H1 (cell line): ENCODE measurements at regions not wholly inside any gene's neighbourhood (a gene's known extent, or its start where the extent isn't known, plus 50 kb on each side); places are given as distances from the start of the nearest gene placed in this dataset.

Experiments used
- CTCF ChIA-PET: fragments of 300-600 bp; sonication (Branson Sonifier 250); formaldehyde crosslinking; loops from one replicate; lab custom pipeline; 2021; ENCODE audit not compliant: partially characterized antibody; lab: Charles Lee
- POLR2A ChIA-PET: fragments of 300-600 bp; sonication (Branson Sonifier 250); formaldehyde crosslinking; loops from one replicate; lab custom pipeline; 2021; ENCODE audit warnings: inconsistent platforms; ENCODE audit not compliant: partially characterized antibody; lab: Charles Lee
- DNase-seq, 2 experiments: peaks; one replicate each; pipeline versions ENCODE4 v3.0.0 to v3.0.0-alpha.2; 2010 to 2022; ENCODE audit warnings: low spot score in 2 of 2, low read depth in 1 of 2, mixed read lengths in 1 of 2
- FAIRE-seq: peaks from 2 replicates; lab custom pipeline; 2011; peaks lifted over from hg19 to GRCh38; lab: Jason Lieb, UNC
- H2AFZ ChIP-seq: 2 replicates; pipeline ENCODE4 v1.8.1; 2012; ENCODE audit warnings: low read length, inconsistent platforms
- H2AK5ac ChIP-seq: 2 replicates; pipeline ENCODE4 v1.6.1; 2013; ENCODE audit warnings: low read depth, low read length
- H2BK120ac ChIP-seq: replicated peaks from 2 replicates; pipeline ENCODE3; 2013; ENCODE audit warnings: low read depth, low read length, inconsistent platforms
- H2BK12ac ChIP-seq: 2 replicates; pipeline ENCODE4 v1.6.1; 2013; ENCODE audit warnings: low read depth, low read length
- H2BK15ac ChIP-seq: 2 replicates; pipeline ENCODE4 v1.6.1; 2013; ENCODE audit warnings: low read length
- H2BK20ac ChIP-seq: 2 replicates; pipeline ENCODE4 v1.6.1; 2013; ENCODE audit warnings: low read length
- H2BK5ac ChIP-seq: 2 replicates; pipeline ENCODE4 v1.6.1; 2013; ENCODE audit warnings: low read depth, low read length
- H3K14ac ChIP-seq: 2 replicates; pipeline ENCODE4 v1.6.1; 2013; ENCODE audit warnings: inconsistent platforms; ENCODE audit not compliant: insufficient read length
- H3K18ac ChIP-seq: 2 replicates; pipeline ENCODE4 v1.6.1; 2013; ENCODE audit warnings: low read length; ENCODE audit errors: extremely low read depth
- H3K23ac ChIP-seq: 2 replicates; pipeline ENCODE4 v1.6.1; 2013; ENCODE audit warnings: inconsistent platforms; ENCODE audit not compliant: insufficient read length
- H3K23me2 ChIP-seq: 2 replicates; pipeline ENCODE4 v1.6.1; 2013; ENCODE audit warnings: low read depth, low read length
- H3K27ac ChIP-seq: 2 replicates; pipeline ENCODE4 v1.6.1; 2011; ENCODE audit warnings: low read depth, low read length, inconsistent platforms
- H3K27me3 ChIP-seq, 4 experiments: replicated peaks in 1 of 4; 1 replicate in 1 of 4; 2 replicates in 3 of 4; pipeline versions ENCODE4 v1.6.1 to v1.8.1; 2011 to 2013; ENCODE audit warnings: low read length in 3 of 4, mild to moderate bottlenecking in 3 of 4, inconsistent platforms in 2 of 4, mixed read lengths in 2 of 4, moderate library complexity in 1 of 4; ENCODE audit not compliant: control insufficient read depth in 3 of 4, insufficient read depth in 3 of 4; ENCODE audit errors: extremely low read depth in 1 of 4
- H3K36me3 ChIP-seq, 4 experiments: 2 replicates each; pipeline versions ENCODE4 v1.6.1 to v1.8.1; 2011 to 2013; ENCODE audit warnings: mild to moderate bottlenecking in 4 of 4, low read length in 3 of 4, moderate library complexity in 2 of 4, control low read depth in 1 of 4, inconsistent platforms in 1 of 4; ENCODE audit not compliant: insufficient read depth in 4 of 4, control insufficient read depth in 2 of 4
- H3K4ac ChIP-seq: replicated peaks from 2 replicates; pipeline ENCODE3; 2013; ENCODE audit warnings: low read length, low read depth, mixed read lengths, inconsistent platforms; ENCODE audit not compliant: insufficient read length
- H3K4me1 ChIP-seq, 4 experiments: replicated peaks in 1 of 4; 1 replicate in 1 of 4; 2 replicates in 3 of 4; pipeline versions ENCODE4 v1.6.1 to v1.8.1; 2011 to 2013; ENCODE audit warnings: low read length in 3 of 4, inconsistent platforms in 2 of 4, mixed read lengths in 1 of 4; ENCODE audit not compliant: insufficient read depth in 4 of 4, control insufficient read depth in 3 of 4
- H3K4me2 ChIP-seq, 2 experiments: 2 replicates each; pipeline versions ENCODE4 v1.6.1 to v1.8.1; 2011 to 2013; ENCODE audit warnings: low read depth in 2 of 2, low read length in 2 of 2, control low read depth in 1 of 2, inconsistent platforms in 1 of 2, mild to moderate bottlenecking in 1 of 2; ENCODE audit not compliant: insufficient read depth in 1 of 2
- H3K4me3 ChIP-seq, 4 experiments: fragments of 200-600, 300-600 bp in 1 of 4; sonication (generic), shearing (Covaris generic), sonication (Bioruptor Twin) in 1 of 4; 2 replicates each; pipeline versions ENCODE4 v1.5.1 to v1.8.1; 2011 to 2016; ENCODE audit warnings: low read length in 4 of 4, low read depth in 3 of 4, control low read depth in 2 of 4, inconsistent platforms in 2 of 4, mild to moderate bottlenecking in 2 of 4, mixed read lengths in 1 of 4, moderate library complexity in 1 of 4; ENCODE audit not compliant: insufficient read depth in 2 of 4; ENCODE audit errors: extremely low read depth in 1 of 4
- H3K56ac ChIP-seq: replicated peaks from 2 replicates; pipeline ENCODE3; 2013; ENCODE audit warnings: low read depth, mild to moderate bottlenecking, mixed read lengths, low read length, inconsistent platforms; ENCODE audit not compliant: insufficient read length
- H3K79me1 ChIP-seq: 2 replicates; pipeline ENCODE4 v1.6.1; 2013; ENCODE audit warnings: low read depth, low read length, control low read depth
- H3K79me2 ChIP-seq, 2 experiments: 2 replicates each; pipeline versions ENCODE4 v1.6.1 to v1.8.1; 2012 to 2013; ENCODE audit warnings: low read length in 2 of 2, mild to moderate bottlenecking in 2 of 2, inconsistent platforms in 1 of 2; ENCODE audit not compliant: insufficient read depth in 2 of 2, control insufficient read depth in 1 of 2
- H3K9ac ChIP-seq, 4 experiments: replicated peaks in 1 of 4; 1 replicate in 1 of 4; 2 replicates in 3 of 4; pipeline versions ENCODE4 v1.6.1 to v1.8.1; 2011 to 2013; ENCODE audit warnings: low read depth in 3 of 4, low read length in 3 of 4, control low read depth in 2 of 4, mild to moderate bottlenecking in 2 of 4, moderate library complexity in 2 of 4, inconsistent platforms in 1 of 4; ENCODE audit errors: extremely low read depth in 1 of 4
- H3K9me3 ChIP-seq, 2 experiments: 2 replicates each; pipeline versions ENCODE4 v1.6.1 to v1.8.1; 2012 to 2013; ENCODE audit warnings: mild to moderate bottlenecking in 2 of 2, moderate library complexity in 2 of 2, control low read depth in 1 of 2, inconsistent platforms in 1 of 2, low read depth in 1 of 2, low read length in 1 of 2, mixed read lengths in 1 of 2; ENCODE audit not compliant: insufficient read depth in 2 of 2
- H4K20me1 ChIP-seq, 2 experiments: replicated peaks in 1 of 2; 2 replicates each; pipeline versions ENCODE3 to v1.8.1; 2011 to 2013; ENCODE audit warnings: inconsistent platforms in 2 of 2, low read length in 2 of 2, mild to moderate bottlenecking in 1 of 2; ENCODE audit not compliant: insufficient read depth in 2 of 2, control insufficient read depth in 1 of 2
- H4K5ac ChIP-seq: 2 replicates; pipeline ENCODE4 v1.6.1; 2013; ENCODE audit warnings: low read length, low read depth, mixed read lengths, inconsistent platforms; ENCODE audit not compliant: insufficient read length
- H4K8ac ChIP-seq: 2 replicates; pipeline ENCODE4 v1.8.0; 2013; ENCODE audit warnings: mild to moderate bottlenecking, moderate library complexity, low read length, inconsistent platforms; ENCODE audit not compliant: insufficient read depth; ENCODE audit errors: extremely low read depth
- H4K91ac ChIP-seq: replicated peaks from 2 replicates; pipeline ENCODE3; 2013; ENCODE audit warnings: low read length, mixed read lengths, inconsistent platforms; ENCODE audit not compliant: insufficient read length
- CHD1 ChIP-seq: IDR thresholded peaks from 2 replicates; pipeline ENCODE4 v1.6.1; 2012; ENCODE audit warnings: low read depth, low read length, improper control_type of control experiment
- EP300 ChIP-seq, 2 experiments: IDR thresholded peaks; 1 replicate in 1 of 2; 2 replicates in 1 of 2; pipeline ENCODE4 v1.6.1; 2011 to 2012; ENCODE audit warnings: low read depth in 2 of 2, low read length in 2 of 2, mild to moderate bottlenecking in 2 of 2, borderline replicate concordance in 1 of 2, inconsistent platforms in 1 of 2, moderate library complexity in 1 of 2
- GTF2F1 ChIP-seq: IDR thresholded peaks from 2 replicates; pipeline ENCODE4 v1.6.1; 2012; ENCODE audit warnings: low read depth, low read length, improper control_type of control experiment, borderline replicate concordance
- RBBP5 ChIP-seq: IDR thresholded peaks from 2 replicates; pipeline ENCODE4 v1.7.1; 2012; ENCODE audit warnings: low read depth, mild to moderate bottlenecking, inconsistent platforms, low read length, moderate library complexity, borderline replicate concordance
- SP4 ChIP-seq: IDR thresholded peaks from 2 replicates; pipeline ENCODE4 v1.6.1; 2012; ENCODE audit warnings: low read length, inconsistent platforms
- WGBS, 2 experiments: shearing (Covaris generic) in 1 of 2; methylation state at CpG; one replicate each; pipeline versions ENCODE4 v1.1.6 to v1.1.7; 2013 to 2015; ENCODE audit warnings: low lambda C conversion rate in 2 of 2, mixed read lengths in 2 of 2, inconsistent platforms in 1 of 2, low coverage in 1 of 2, missing lambda C conversion rate in 1 of 2; ENCODE audit not compliant: insufficient replicate concordance in 2 of 2, insufficient coverage in 1 of 2, insufficient read length in 1 of 2; ENCODE audit errors: extremely low coverage in 1 of 2, missing lambda C conversion rate in 1 of 2; 5-methylcytosine and 5-hydroxymethylcytosine counted together

DNA sequence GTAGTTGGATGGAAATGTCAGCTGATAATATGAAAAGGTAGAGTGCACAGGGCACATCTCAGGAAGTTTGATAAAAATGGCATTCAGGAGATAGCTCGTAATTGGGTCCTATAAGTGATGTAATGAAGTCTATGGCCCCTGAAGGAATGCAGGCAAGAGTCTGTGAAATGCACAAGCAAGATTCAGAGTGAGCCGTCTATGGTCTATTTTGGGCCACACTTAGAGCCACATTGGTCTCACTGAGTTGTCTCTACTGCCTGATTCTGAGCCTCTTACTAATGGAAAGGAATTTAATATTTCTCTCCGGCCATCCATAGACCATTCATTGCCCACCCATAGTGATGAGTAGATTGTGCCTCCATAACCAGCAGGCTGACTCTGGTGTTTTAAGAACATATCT, 111.3 kb upstream of the KCNN2 start:
- TF ChIP-seq CHD1: no peak
- no peak for TF ChIP-seq SP4
- no peak for TF ChIP-seq EP300 (IDR thresholded peaks at IDR 0.05; ENCODE audit: borderline replicate concordance in 1 of 2, low read depth in 2 of 2, low read length in 2 of 2)
- TF ChIP-seq GTF2F1: no peak
- no peak for TF ChIP-seq RBBP5
- Histone ChIP-seq H2AK5ac (no peak overlapping the region), H3K27me3 (no peaks in the 10 kb centered on the region), H3K4me1 (no peaks in the 10 kb centered on the region; a peak in 2 of 7 replicates), H3K79me1 (no peaks in the 10 kb centered on the region), H2BK5ac (no peak overlapping the region), H4K91ac (no peak overlapping the region), H3K4ac (no peak overlapping the region), H2BK20ac (no peak overlapping the region), H3K56ac (no peak overlapping the region), H2BK15ac (no peak overlapping the region), H3K23me2 (no peaks in the 10 kb centered on the region), H2AFZ (no peak overlapping the region), H3K4me2 (no peak overlapping the region), H3K79me2 (no peaks in the 10 kb centered on the region), H4K8ac (no peak overlapping the region), H3K14ac (no peak overlapping the region), H3K9ac (no peak overlapping the region), H2BK12ac (no peak overlapping the region), H3K4me3 (no peak overlapping the region), H3K27ac (no peak overlapping the region), H3K23ac (no peak overlapping the region), H2BK120ac (no peak overlapping the region), H3K9me3 (no peaks in the 10 kb centered on the region), H3K18ac (no peak overlapping the region), H4K20me1 (no peaks in the 10 kb centered on the region), H3K36me3 (no peaks in the 10 kb centered on the region), H4K5ac (no peak overlapping the region)
- FAIRE-seq (no peak), DNase-seq (no peak)
- WGBS, 2 experiments: 95% methylated on average over 3 of the region's 3 CpGs; no CpG with 5 or more reads in 1 of the 2 experiments
- POLR2A ChIA-PET: interaction anchor here (1.0 kb wide), 1 partner anchor 8 kb away, joined by 3 read pairs; no protein-coding TSS in a partner anchor
- CTCF ChIA-PET: interaction anchor here (0.8 to 1.1 kb wide), 2 partner anchors 8 to 552 kb away, joined by 3 read pairs; no protein-coding TSS in a partner anchor
